NCI-H345 treated with DMSO at 0.1 percent for 48 hours (cell line): ENCODE measurements at regions not wholly inside any gene's neighbourhood (a gene's known extent, or its start where the extent isn't known, plus 50 kb on each side); places are given as distances from the start of the nearest gene placed in this dataset.
"Not testable (repeated sequence)": the region's sequence is repeated elsewhere in the genome, so short reads cannot be mapped to it uniquely, and the experiment has no call there.

ENCODE experiments used
- DNase-seq: peaks from one replicate; lab custom pipeline; 2025; ENCODE audit not compliant: unreplicated experiment; lab: John Stamatoyannopoulos, UW

DNA sequence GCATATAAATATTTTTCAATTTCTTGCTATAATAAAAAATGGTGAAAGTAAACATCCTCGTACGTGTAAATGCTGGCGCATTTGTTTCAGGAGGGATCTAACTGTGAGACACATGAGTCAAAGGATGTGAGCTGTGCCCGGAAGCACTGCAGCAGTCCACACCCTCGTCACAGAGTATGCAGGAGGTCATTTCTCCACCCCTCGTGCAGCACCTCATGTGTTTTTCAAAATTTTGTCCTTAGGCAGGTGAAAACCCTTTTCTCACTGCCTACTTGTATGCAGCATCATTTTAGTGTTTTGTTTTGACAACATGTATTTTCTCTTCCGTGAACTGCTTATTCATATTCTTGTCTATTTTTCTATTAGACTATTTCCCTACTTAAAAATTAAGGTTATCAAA, 162.7 kb downstream of the AVL9 start:
- DNase-seq = no peak

DNA sequence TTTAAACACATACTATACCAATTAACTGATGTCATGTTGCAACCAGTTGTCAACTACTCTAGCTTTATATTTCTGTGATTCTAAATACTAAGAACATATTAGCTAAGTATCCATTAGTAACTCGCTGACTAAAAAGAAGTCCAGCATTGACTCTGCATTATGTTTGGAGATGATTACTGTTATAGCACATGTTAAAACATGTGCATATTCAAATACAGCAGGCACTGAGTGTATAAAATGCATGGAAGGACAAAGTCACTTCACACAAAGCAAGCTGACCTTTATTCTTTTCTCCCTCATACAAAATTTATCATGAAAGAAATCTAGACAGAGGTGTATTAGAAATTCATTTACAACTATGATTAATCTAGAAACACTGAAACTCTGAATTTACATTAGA, 159.3 kb downstream of the AVL9 start:
- not testable (repeated sequence) for DNase-seq

DNA sequence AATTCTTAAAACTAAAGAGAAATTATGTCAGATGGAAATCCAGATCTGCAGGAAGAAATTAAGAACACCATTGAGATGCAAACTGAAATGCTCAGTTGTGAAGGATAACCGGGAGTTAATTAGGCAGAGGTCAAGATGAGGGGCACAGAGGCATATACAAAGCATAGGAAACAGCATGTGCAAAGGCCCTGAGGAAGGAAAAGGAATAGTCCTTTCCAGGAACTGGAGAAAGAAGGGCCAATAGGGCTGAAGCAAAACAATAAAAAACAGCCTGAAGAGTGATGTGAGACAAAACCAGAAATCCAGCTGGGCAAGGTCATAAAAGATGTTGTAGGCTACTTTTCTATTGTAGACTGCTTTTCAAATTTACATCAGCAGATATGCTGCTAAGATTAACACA, 155.1 kb downstream of the AVL9 start:
- not testable (repeated sequence) for DNase-seq

DNA sequence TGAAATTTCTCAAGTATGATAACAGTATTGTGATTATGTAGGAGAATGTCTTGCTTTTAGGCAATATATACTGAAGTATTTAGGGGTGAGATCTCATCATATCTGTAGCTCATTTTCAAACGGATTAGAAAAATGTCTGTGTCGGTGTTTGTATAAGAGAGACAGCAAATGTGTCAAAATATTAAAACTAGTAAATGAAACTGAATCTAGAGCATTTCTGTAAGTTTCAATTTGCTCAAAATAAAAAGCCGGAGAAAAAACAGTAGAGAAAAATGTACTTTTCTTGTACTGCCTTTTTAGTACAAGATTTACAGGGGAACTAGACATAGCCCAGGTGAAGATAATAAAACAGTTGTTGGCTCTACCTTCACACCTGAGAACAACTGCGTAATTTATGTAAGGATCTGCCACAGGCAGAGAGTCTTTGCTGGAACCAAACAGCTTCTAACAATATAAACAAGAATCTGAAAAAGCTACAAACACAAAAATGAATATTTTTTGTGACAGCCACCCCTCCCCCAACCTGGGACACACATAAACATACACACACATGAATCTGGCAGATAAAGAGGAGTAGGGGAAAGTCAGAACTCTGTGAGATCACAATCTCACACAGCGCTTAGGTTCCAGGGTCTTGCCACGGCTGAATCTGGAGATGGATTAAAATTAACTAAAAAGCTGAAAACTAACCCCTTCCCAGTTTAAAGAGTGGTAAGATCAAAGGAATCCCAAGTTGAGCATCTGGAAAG, 153.3 kb downstream of the AVL9 start:
- no peak for DNase-seq

DNA sequence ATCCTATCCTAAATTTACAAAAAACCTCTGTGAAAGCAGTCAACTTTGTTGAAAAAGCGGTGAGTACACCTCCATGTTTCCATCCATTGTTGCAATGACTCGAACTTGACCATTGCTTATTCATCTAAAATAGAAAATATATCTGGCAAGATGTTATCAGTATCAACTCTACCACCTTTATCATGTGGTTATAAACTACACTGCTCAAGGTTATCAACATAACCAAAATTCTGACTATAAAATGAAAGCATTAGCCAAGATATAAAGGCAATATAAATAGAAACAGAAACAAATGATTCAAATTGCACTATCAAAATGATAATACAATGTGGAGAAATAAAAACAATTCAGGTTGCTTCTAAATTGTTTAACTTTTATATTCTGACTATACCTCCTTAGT, 150.0 kb downstream of the AVL9 start:
- DNase-seq = not testable (repeated sequence)

DNA sequence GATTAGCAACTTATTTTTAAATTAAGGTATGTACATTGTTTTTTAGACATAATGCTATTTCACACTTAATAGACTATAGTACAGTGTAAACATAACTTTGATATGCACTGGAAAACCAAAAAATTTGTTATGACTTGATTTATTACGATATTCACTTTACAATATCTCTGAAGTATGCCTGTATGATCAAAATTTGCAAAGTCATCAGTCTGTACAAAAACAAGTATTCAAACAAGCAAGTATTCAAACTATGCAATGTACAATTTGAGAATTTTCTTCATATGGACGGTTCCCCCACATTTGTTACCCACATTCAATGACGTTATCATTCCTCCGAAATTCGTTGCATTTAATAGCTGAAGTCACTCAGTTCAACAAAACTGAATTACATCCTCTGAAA, 147.9 kb downstream of the AVL9 start:
- no peak for DNase-seq

DNA sequence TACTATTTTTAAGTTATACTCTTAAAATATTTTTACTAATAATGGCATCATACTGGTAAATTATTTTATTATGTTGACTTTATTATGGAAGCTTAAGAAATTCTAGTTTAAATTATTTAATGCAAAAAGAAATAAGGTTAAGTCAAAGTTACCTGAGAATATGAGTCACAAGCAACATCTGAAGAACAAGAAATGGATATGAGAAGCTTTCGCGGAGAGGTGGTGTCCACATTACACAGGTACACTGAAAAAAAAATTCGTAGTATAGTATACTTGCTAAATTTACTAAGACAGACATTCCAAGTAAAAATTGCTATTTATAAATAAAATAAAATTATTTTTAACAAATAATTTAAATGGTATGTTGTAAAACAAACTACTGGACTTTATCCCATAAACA, 143.8 kb downstream of the AVL9 start:
- no peak for DNase-seq

DNA sequence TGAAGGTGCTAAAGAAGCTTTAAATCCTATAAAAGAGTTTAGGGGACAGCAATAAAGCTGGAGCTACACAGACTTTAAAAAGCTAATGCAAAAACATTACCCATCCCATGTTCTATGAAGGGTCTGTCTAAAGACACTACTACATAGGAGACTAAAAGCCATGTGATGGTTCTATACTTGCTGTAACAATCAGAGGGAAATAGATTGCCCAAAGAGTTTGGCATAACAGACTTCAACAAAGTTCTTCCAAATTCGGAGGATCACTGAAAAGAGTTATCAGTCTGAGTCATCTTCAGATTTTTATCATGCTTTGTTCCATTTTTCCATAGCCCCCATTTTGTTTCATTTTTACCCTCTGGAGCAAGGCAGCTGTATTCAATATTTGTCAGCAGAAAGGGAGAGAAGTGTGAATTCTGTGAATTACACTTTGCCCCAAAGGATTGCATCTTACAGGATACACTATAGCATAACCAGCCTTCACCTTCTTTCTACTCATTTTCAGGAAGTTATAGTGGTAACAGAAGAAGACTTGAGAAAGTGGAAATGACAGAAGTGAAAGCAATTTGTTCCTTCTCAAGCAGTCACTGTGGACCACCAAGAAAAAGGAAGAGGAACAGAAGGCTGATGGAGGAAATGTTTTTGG, 143.3 kb downstream of the AVL9 start:
- not testable (repeated sequence) for DNase-seq
